Mucosa of descending colon (tissue), 3 donors: ENCODE measurements at regions not wholly inside any gene's neighbourhood (a gene's known extent, or its start where the extent isn't known, plus 50 kb on each side); places are given as distances from the start of the nearest gene placed in this dataset.

Source experiments
- ATAC-seq: fragments of 200-7000 bp; cut with Tn5 transposase; one replicate; pipeline ENCODE4 v1.9.1; 2020; ENCODE audit warnings: mild to moderate bottlenecking, moderate library complexity
- DNase-seq, 3 donors: peaks; one replicate each; pipeline ENCODE4 v3.0.0-alpha.2; 2020
- H3K36me3 ChIP-seq: fragments of 200-600 bp; one replicate; pipeline ENCODE4 v1.8.0; 2021; ENCODE audit warnings: low read depth, mild to moderate bottlenecking
- H3K4me1 ChIP-seq: fragments of 200-600 bp; one replicate; pipeline ENCODE4 v1.8.0; 2021; ENCODE audit warnings: low read depth, mild to moderate bottlenecking
- H3K4me3 ChIP-seq: fragments of 200-600 bp; one replicate; pipeline ENCODE4 v1.8.0; 2021; ENCODE audit warnings: mild to moderate bottlenecking
- H3K9me3 ChIP-seq: fragments of 200-600 bp; one replicate; pipeline ENCODE4 v1.8.0; 2021; ENCODE audit warnings: mild to moderate bottlenecking
- CTCF ChIP-seq: fragments of 200-600 bp; IDR thresholded peaks from one replicate; pipeline ENCODE4 v1.8.0; 2022; ENCODE audit warnings: antibody characterized with exemption, mild to moderate bottlenecking
- intact Hi-C, 2 donors: fragments of 100-400 bp; cut with DNase I in 1 of 2; cut with micrococcal nuclease in 1 of 2; formaldehyde crosslinking; loops; one replicate each; pipeline versions ENCODE4 v1.11.0 to v1.11.1; 2022; cut with DNase I, micrococcal nuclease
- donor health status: DM: no; HTN: no; CAD: no; lungs with moderate emphysema.
- donor health status: DM: no; HTN: no; CAD: no.
- donor health status: DM: no; HTN: yes; CAD: no.

- intact Hi-C loops: no loop called here
- DNase-seq (no peak), ATAC-seq (no peak)
- Histone ChIP-seq H3K9me3 (no peaks in the 10 kb centered on the region), H3K36me3 (no peaks in the 10 kb centered on the region), H3K4me3 (no peak overlapping the region), H3K4me1 (no peaks in the 10 kb centered on the region)
- TF ChIP-seq CTCF: no peak
Observed at GRCh38 chr13:34640179-34640992, 301.7 kb upstream of the NBEA start.

GRCh38 chr13:34640993-34641330, 301.1 kb upstream of the NBEA start:
- Histone ChIP-seq H3K9me3 (no peaks in the 10 kb centered on the region), H3K4me1 (no peaks in the 10 kb centered on the region), H3K36me3 (no peaks in the 10 kb centered on the region), H3K4me3 (no peak overlapping the region)
- intact Hi-C loops: no loop called here
- no peak for ATAC-seq
- TF ChIP-seq CTCF: no peak
- DNase-seq: no peak

GRCh38 chr13:34647379-34648150, 294.5 kb upstream of the NBEA start:
- TF ChIP-seq CTCF: no peak
- Histone ChIP-seq H3K9me3 (no peaks in the 10 kb centered on the region), H3K4me1 (no peaks in the 10 kb centered on the region), H3K4me3 (no peak overlapping the region), H3K36me3 (no peaks in the 10 kb centered on the region)
- DNase-seq: no peak
- intact Hi-C loops: no loop called here
- ATAC-seq: no peak

- Histone ChIP-seq H3K4me3 (no peak overlapping the region), H3K4me1 (no peaks in the 10 kb centered on the region), H3K36me3 (no peaks in the 10 kb centered on the region), H3K9me3 (no peaks in the 10 kb centered on the region)
- no peak for DNase-seq
- ATAC-seq: no peak
- no peak for TF ChIP-seq CTCF
- intact Hi-C loops: no loop called here
Observed at GRCh38 chr13:34654203-34654602, 287.9 kb upstream of the NBEA start.

GRCh38 chr13:34654647-34655046, 287.4 kb upstream of the NBEA start:
- no peak for TF ChIP-seq CTCF
- H3K9me3 ChIP-seq: no peaks in the 10 kb centered on the region
- no peaks in the 10 kb centered on the region for H3K36me3 ChIP-seq
- no peaks in the 10 kb centered on the region for H3K4me1 ChIP-seq
- intact Hi-C loops: no loop called here
- DNase-seq (no peak), ATAC-seq (no peak)
- no peak overlapping the region for H3K4me3 ChIP-seq
